H1 (cell line): ENCODE measurements at regions not wholly inside any gene's neighbourhood (a gene's known extent, or its start where the extent isn't known, plus 50 kb on each side); places are given as distances from the start of the nearest gene placed in this dataset.

ENCODE experiments used
- CTCF ChIA-PET: fragments of 300-600 bp; sonication (Branson Sonifier 250); formaldehyde crosslinking; loops from one replicate; lab custom pipeline; 2021; ENCODE audit not compliant: partially characterized antibody; lab: Charles Lee
- POLR2A ChIA-PET: fragments of 300-600 bp; sonication (Branson Sonifier 250); formaldehyde crosslinking; loops from one replicate; lab custom pipeline; 2021; ENCODE audit warnings: inconsistent platforms; ENCODE audit not compliant: partially characterized antibody; lab: Charles Lee
- DNase-seq, 2 experiments: peaks; one replicate each; pipeline versions ENCODE4 v3.0.0 to v3.0.0-alpha.2; 2010 to 2022; ENCODE audit warnings: low spot score in 2 of 2, low read depth in 1 of 2, mixed read lengths in 1 of 2
- FAIRE-seq: peaks from 2 replicates; lab custom pipeline; 2011; peaks lifted over from hg19 to GRCh38; lab: Jason Lieb, UNC
- H2AFZ ChIP-seq: 2 replicates; pipeline ENCODE4 v1.8.1; 2012; ENCODE audit warnings: low read length, inconsistent platforms
- H2AK5ac ChIP-seq: 2 replicates; pipeline ENCODE4 v1.6.1; 2013; ENCODE audit warnings: low read depth, low read length
- H2BK120ac ChIP-seq: replicated peaks from 2 replicates; pipeline ENCODE3; 2013; ENCODE audit warnings: low read depth, low read length, inconsistent platforms
- H2BK12ac ChIP-seq: 2 replicates; pipeline ENCODE4 v1.6.1; 2013; ENCODE audit warnings: low read depth, low read length
- H2BK15ac ChIP-seq: 2 replicates; pipeline ENCODE4 v1.6.1; 2013; ENCODE audit warnings: low read length
- H2BK20ac ChIP-seq: 2 replicates; pipeline ENCODE4 v1.6.1; 2013; ENCODE audit warnings: low read length
- H2BK5ac ChIP-seq: 2 replicates; pipeline ENCODE4 v1.6.1; 2013; ENCODE audit warnings: low read depth, low read length
- H3K14ac ChIP-seq: 2 replicates; pipeline ENCODE4 v1.6.1; 2013; ENCODE audit warnings: inconsistent platforms; ENCODE audit not compliant: insufficient read length
- H3K18ac ChIP-seq: 2 replicates; pipeline ENCODE4 v1.6.1; 2013; ENCODE audit warnings: low read length; ENCODE audit errors: extremely low read depth
- H3K23ac ChIP-seq: 2 replicates; pipeline ENCODE4 v1.6.1; 2013; ENCODE audit warnings: inconsistent platforms; ENCODE audit not compliant: insufficient read length
- H3K23me2 ChIP-seq: 2 replicates; pipeline ENCODE4 v1.6.1; 2013; ENCODE audit warnings: low read depth, low read length
- H3K27ac ChIP-seq: 2 replicates; pipeline ENCODE4 v1.6.1; 2011; ENCODE audit warnings: low read depth, low read length, inconsistent platforms
- H3K27me3 ChIP-seq, 4 experiments: replicated peaks in 1 of 4; 1 replicate in 1 of 4; 2 replicates in 3 of 4; pipeline versions ENCODE4 v1.6.1 to v1.8.1; 2011 to 2013; ENCODE audit warnings: low read length in 3 of 4, mild to moderate bottlenecking in 3 of 4, inconsistent platforms in 2 of 4, mixed read lengths in 2 of 4, moderate library complexity in 1 of 4; ENCODE audit not compliant: control insufficient read depth in 3 of 4, insufficient read depth in 3 of 4; ENCODE audit errors: extremely low read depth in 1 of 4
- H3K36me3 ChIP-seq, 4 experiments: 2 replicates each; pipeline versions ENCODE4 v1.6.1 to v1.8.1; 2011 to 2013; ENCODE audit warnings: mild to moderate bottlenecking in 4 of 4, low read length in 3 of 4, moderate library complexity in 2 of 4, control low read depth in 1 of 4, inconsistent platforms in 1 of 4; ENCODE audit not compliant: insufficient read depth in 4 of 4, control insufficient read depth in 2 of 4
- H3K4ac ChIP-seq: replicated peaks from 2 replicates; pipeline ENCODE3; 2013; ENCODE audit warnings: low read length, low read depth, mixed read lengths, inconsistent platforms; ENCODE audit not compliant: insufficient read length
- H3K4me1 ChIP-seq, 4 experiments: replicated peaks in 1 of 4; 1 replicate in 1 of 4; 2 replicates in 3 of 4; pipeline versions ENCODE4 v1.6.1 to v1.8.1; 2011 to 2013; ENCODE audit warnings: low read length in 3 of 4, inconsistent platforms in 2 of 4, mixed read lengths in 1 of 4; ENCODE audit not compliant: insufficient read depth in 4 of 4, control insufficient read depth in 3 of 4
- H3K4me2 ChIP-seq, 2 experiments: 2 replicates each; pipeline versions ENCODE4 v1.6.1 to v1.8.1; 2011 to 2013; ENCODE audit warnings: low read depth in 2 of 2, low read length in 2 of 2, control low read depth in 1 of 2, inconsistent platforms in 1 of 2, mild to moderate bottlenecking in 1 of 2; ENCODE audit not compliant: insufficient read depth in 1 of 2
- H3K4me3 ChIP-seq, 4 experiments: fragments of 200-600, 300-600 bp in 1 of 4; sonication (generic), shearing (Covaris generic), sonication (Bioruptor Twin) in 1 of 4; 2 replicates each; pipeline versions ENCODE4 v1.5.1 to v1.8.1; 2011 to 2016; ENCODE audit warnings: low read length in 4 of 4, low read depth in 3 of 4, control low read depth in 2 of 4, inconsistent platforms in 2 of 4, mild to moderate bottlenecking in 2 of 4, mixed read lengths in 1 of 4, moderate library complexity in 1 of 4; ENCODE audit not compliant: insufficient read depth in 2 of 4; ENCODE audit errors: extremely low read depth in 1 of 4
- H3K56ac ChIP-seq: replicated peaks from 2 replicates; pipeline ENCODE3; 2013; ENCODE audit warnings: low read depth, mild to moderate bottlenecking, mixed read lengths, low read length, inconsistent platforms; ENCODE audit not compliant: insufficient read length
- H3K79me1 ChIP-seq: 2 replicates; pipeline ENCODE4 v1.6.1; 2013; ENCODE audit warnings: low read depth, low read length, control low read depth
- H3K79me2 ChIP-seq, 2 experiments: 2 replicates each; pipeline versions ENCODE4 v1.6.1 to v1.8.1; 2012 to 2013; ENCODE audit warnings: low read length in 2 of 2, mild to moderate bottlenecking in 2 of 2, inconsistent platforms in 1 of 2; ENCODE audit not compliant: insufficient read depth in 2 of 2, control insufficient read depth in 1 of 2
- H3K9ac ChIP-seq, 4 experiments: replicated peaks in 1 of 4; 1 replicate in 1 of 4; 2 replicates in 3 of 4; pipeline versions ENCODE4 v1.6.1 to v1.8.1; 2011 to 2013; ENCODE audit warnings: low read depth in 3 of 4, low read length in 3 of 4, control low read depth in 2 of 4, mild to moderate bottlenecking in 2 of 4, moderate library complexity in 2 of 4, inconsistent platforms in 1 of 4; ENCODE audit errors: extremely low read depth in 1 of 4
- H3K9me3 ChIP-seq, 2 experiments: 2 replicates each; pipeline versions ENCODE4 v1.6.1 to v1.8.1; 2012 to 2013; ENCODE audit warnings: mild to moderate bottlenecking in 2 of 2, moderate library complexity in 2 of 2, control low read depth in 1 of 2, inconsistent platforms in 1 of 2, low read depth in 1 of 2, low read length in 1 of 2, mixed read lengths in 1 of 2; ENCODE audit not compliant: insufficient read depth in 2 of 2
- H4K20me1 ChIP-seq, 2 experiments: replicated peaks in 1 of 2; 2 replicates each; pipeline versions ENCODE3 to v1.8.1; 2011 to 2013; ENCODE audit warnings: inconsistent platforms in 2 of 2, low read length in 2 of 2, mild to moderate bottlenecking in 1 of 2; ENCODE audit not compliant: insufficient read depth in 2 of 2, control insufficient read depth in 1 of 2
- H4K5ac ChIP-seq: 2 replicates; pipeline ENCODE4 v1.6.1; 2013; ENCODE audit warnings: low read length, low read depth, mixed read lengths, inconsistent platforms; ENCODE audit not compliant: insufficient read length
- H4K8ac ChIP-seq: 2 replicates; pipeline ENCODE4 v1.8.0; 2013; ENCODE audit warnings: mild to moderate bottlenecking, moderate library complexity, low read length, inconsistent platforms; ENCODE audit not compliant: insufficient read depth; ENCODE audit errors: extremely low read depth
- H4K91ac ChIP-seq: replicated peaks from 2 replicates; pipeline ENCODE3; 2013; ENCODE audit warnings: low read length, mixed read lengths, inconsistent platforms; ENCODE audit not compliant: insufficient read length
- BCL11A ChIP-seq, 2 experiments: IDR thresholded peaks; one replicate each; pipeline ENCODE4 v1.6.1; 2011; ENCODE audit warnings: low read depth in 2 of 2, low read length in 2 of 2, mild to moderate bottlenecking in 2 of 2
- CEBPB ChIP-seq: IDR thresholded peaks from 2 replicates; pipeline ENCODE4 v1.6.1; 2012; ENCODE audit warnings: low read depth, low read length
- GTF2F1 ChIP-seq: IDR thresholded peaks from 2 replicates; pipeline ENCODE4 v1.6.1; 2012; ENCODE audit warnings: low read depth, low read length, improper control_type of control experiment, borderline replicate concordance
- JUN ChIP-seq: IDR thresholded peaks from 2 replicates; pipeline ENCODE4 v1.6.1; 2011; ENCODE audit warnings: low read depth, mild to moderate bottlenecking, improper control_type of control experiment, low read length
- POLR2AphosphoS5 ChIP-seq: IDR thresholded peaks from 2 replicates; pipeline ENCODE4 v1.6.1; 2011; ENCODE audit warnings: low read depth, low read length
- RAD21 ChIP-seq, 2 experiments: IDR thresholded peaks in 1 of 2; conservative IDR thresholded peaks in 1 of 2; 2 replicates each; pipeline ENCODE4 v1.6.1; 2011; ENCODE audit warnings: low read depth in 2 of 2, low read length in 2 of 2, improper control_type of control experiment in 1 of 2, inconsistent platforms in 1 of 2, mild to moderate bottlenecking in 1 of 2, moderate library complexity in 1 of 2
- RNF2 ChIP-seq: fragments of 200-900, 300-1000 bp; sonication (generic); IDR thresholded peaks from 2 replicates; pipeline ENCODE4 v1.7.1; 2016; ENCODE audit warnings: borderline replicate concordance, low read depth, mild to moderate bottlenecking, antibody characterized with exemption, low read length; ENCODE audit not compliant: poor library complexity, severe bottlenecking; ENCODE audit errors: missing control alignments
- SP1 ChIP-seq: IDR thresholded peaks from 2 replicates; pipeline ENCODE4 v1.6.1; 2011; ENCODE audit warnings: low read depth, low read length
- TBP ChIP-seq: IDR thresholded peaks from 2 replicates; pipeline ENCODE4 v1.6.1; 2011; ENCODE audit warnings: low read depth, low read length, improper control_type of control experiment
- WGBS, 2 experiments: shearing (Covaris generic) in 1 of 2; methylation state at CpG; one replicate each; pipeline versions ENCODE4 v1.1.6 to v1.1.7; 2013 to 2015; ENCODE audit warnings: low lambda C conversion rate in 2 of 2, mixed read lengths in 2 of 2, inconsistent platforms in 1 of 2, low coverage in 1 of 2, missing lambda C conversion rate in 1 of 2; ENCODE audit not compliant: insufficient replicate concordance in 2 of 2, insufficient coverage in 1 of 2, insufficient read length in 1 of 2; ENCODE audit errors: extremely low coverage in 1 of 2, missing lambda C conversion rate in 1 of 2; 5-methylcytosine and 5-hydroxymethylcytosine counted together

DNA sequence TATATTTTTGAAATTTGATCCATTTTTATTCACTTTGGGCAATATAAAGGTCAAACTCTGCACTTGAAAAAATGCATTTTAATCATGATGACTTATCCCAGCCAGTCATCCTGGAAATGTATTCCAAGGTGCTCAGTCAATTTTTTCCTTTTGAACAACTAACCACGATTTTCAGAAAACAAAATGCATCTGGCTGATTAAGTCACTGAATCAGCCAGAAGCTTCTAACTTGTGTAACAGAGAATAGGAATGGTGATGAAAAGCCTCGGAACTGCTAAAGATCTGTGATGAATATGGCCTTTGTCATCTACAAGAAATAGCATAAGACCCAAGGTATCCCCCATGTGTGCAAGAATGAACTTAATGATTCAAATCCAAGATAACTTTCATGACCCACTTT, 572.7 kb downstream of the EPHA4 start:
- no peak overlapping the region for H3K14ac ChIP-seq
- H3K9me3 ChIP-seq: no peaks in the 10 kb centered on the region
- WGBS, 2 experiments: 83% methylated on average over 2 of the region's 2 CpGs; no CpG with 5 or more reads in 1 of the 2 experiments
- ChIA-PET CTCF (no interaction called here), POLR2A (no interaction called here)
- H4K5ac ChIP-seq: no peak overlapping the region
- no peak overlapping the region for H3K27ac ChIP-seq
- H3K27me3 ChIP-seq: no peaks in the 10 kb centered on the region
- H2BK15ac ChIP-seq: no peak overlapping the region
- no peak overlapping the region for H2BK5ac ChIP-seq
- FAIRE-seq (no peak), DNase-seq (no peak)
- no peaks in the 10 kb centered on the region; the same call in 1 of the 2 replicates for H3K23me2 ChIP-seq
- no peaks in the 10 kb centered on the region for H3K79me1 ChIP-seq
- H2BK12ac ChIP-seq: no peak overlapping the region
- no peak overlapping the region for H2BK120ac ChIP-seq
- no peaks in the 10 kb centered on the region for H3K36me3 ChIP-seq
- no peak overlapping the region for H3K4me2 ChIP-seq
- H3K9ac ChIP-seq: no peak overlapping the region
- H3K56ac ChIP-seq: no peak overlapping the region
- H2BK20ac ChIP-seq: no peak overlapping the region
- peaks cover 0 to 2% (median 0%) of the 10 kb centered on the region in 4 experiments; a peak in 1 of 7 replicates for H3K4me1 ChIP-seq
- no peak overlapping the region for H3K23ac ChIP-seq
- H3K4ac ChIP-seq: no peak overlapping the region
- H2AFZ ChIP-seq: no peak overlapping the region
- no peak overlapping the region for H2AK5ac ChIP-seq
- no peak overlapping the region for H4K91ac ChIP-seq
- H3K79me2 ChIP-seq: no peaks in the 10 kb centered on the region
- no peaks in the 10 kb centered on the region for H4K20me1 ChIP-seq
- H3K18ac ChIP-seq: no peak overlapping the region
- H3K4me3 ChIP-seq: no peak overlapping the region
- no peak overlapping the region for H4K8ac ChIP-seq
- no peak for TF ChIP-seq BCL11A (IDR thresholded peaks at IDR 0.05; ENCODE audit: low read depth in 2 of 2, low read length in 2 of 2)
- TF ChIP-seq SP1: no peak
- TF ChIP-seq GTF2F1: no peak
- TF ChIP-seq POLR2AphosphoS5: no peak
- TF ChIP-seq RAD21 (IDR thresholded peaks at IDR 0.05 in 1 of 2, conservative IDR thresholded peaks at IDR 0.05 in 1 of 2; ENCODE audit: low read depth in 2 of 2, low read length in 2 of 2): no peak
- no peak for TF ChIP-seq RNF2
- no peak for TF ChIP-seq JUN
- no peak for TF ChIP-seq TBP
- TF ChIP-seq CEBPB: no peak
